ENCODE measurements at regions not wholly inside any gene's neighbourhood (a gene's known extent, or its start where the extent isn't known, plus 50 kb on each side); places are given as distances from the start of the nearest gene placed in this dataset.

- DNase-seq (peak in 1 of 2 donors; percentile 16), ATAC-seq (no peak)
- TF ChIP-seq POLR2A (IDR thresholded peaks at IDR 0.05) = no peak
- TF ChIP-seq CTCF (IDR thresholded peaks at IDR 0.05 in 4 of 5, conservative IDR thresholded peaks at IDR 0.05 in 1 of 5) = peak in 1 of 5 experiments; percentile 20
- Histone ChIP-seq H3K9me3 (no peaks in the 10 kb centered on the region), H3K27me3 (no peaks in the 10 kb centered on the region), H3K4me1 (no peaks in the 10 kb centered on the region), H3K36me3 (no peaks in the 10 kb centered on the region), H3K4me3 (no peak overlapping the region), H3K27ac (no peak overlapping the region)
- intact Hi-C loops (cut with DNase I; ENCODE audit: low total_unique reads) (no loop called here), in situ Hi-C loops (cut with MboI; ENCODE audit: low sequenced_read_pairs in 4 of 4) (loop anchor here in 1 of 4 donors (25.0 kb wide), 1 partner anchor 1108 kb away; no protein-coding TSS in a partner anchor)
These were observed 417.3 kb downstream of the SNAPC1 start for GRCh38 chr14:62179367-62180018.

GRCh38 chr14:62181591-62181990, 419.4 kb downstream of the SNAPC1 start:
- no peak overlapping the region for H3K4me3 ChIP-seq
- no peaks in the 10 kb centered on the region for H3K36me3 ChIP-seq
- H3K27me3 ChIP-seq = no peaks in the 10 kb centered on the region
- ATAC-seq = no peak
- TF ChIP-seq CTCF (IDR thresholded peaks at IDR 0.05 in 4 of 5, conservative IDR thresholded peaks at IDR 0.05 in 1 of 5) = no peak
- no peak for TF ChIP-seq POLR2A (IDR thresholded peaks at IDR 0.05)
- H3K4me1 ChIP-seq = no peaks in the 10 kb centered on the region
- no peaks in the 10 kb centered on the region for H3K9me3 ChIP-seq
- no peak for DNase-seq
- intact Hi-C loops (cut with DNase I; ENCODE audit: low total_unique reads) = no loop called here
- in situ Hi-C loops (cut with MboI; ENCODE audit: low sequenced_read_pairs in 4 of 4) = loop anchor here in 1 of 4 donors (25.0 kb wide), 1 partner anchor 1106 kb away; no protein-coding TSS in a partner anchor
- H3K27ac ChIP-seq = no peak overlapping the region

GRCh38 chr14:62185078-62185477, 422.9 kb downstream of the SNAPC1 start:
- Histone ChIP-seq H3K9me3 (no peaks in the 10 kb centered on the region), H3K27me3 (no peaks in the 10 kb centered on the region), H3K4me3 (no peak overlapping the region), H3K27ac (no peak overlapping the region), H3K36me3 (no peaks in the 10 kb centered on the region), H3K4me1 (no peaks in the 10 kb centered on the region)
- ATAC-seq (no peak), DNase-seq (no peak)
- TF ChIP-seq POLR2A (IDR thresholded peaks at IDR 0.05) (no peak), CTCF (IDR thresholded peaks at IDR 0.05 in 4 of 5, conservative IDR thresholded peaks at IDR 0.05 in 1 of 5) (no peak)
- in situ Hi-C loops (cut with MboI; ENCODE audit: low sequenced_read_pairs in 4 of 4) = loop anchor here in 1 of 4 donors (25.0 kb wide), 1 partner anchor 1102 kb away; no protein-coding TSS in a partner anchor
- intact Hi-C loops (cut with DNase I; ENCODE audit: low total_unique reads) = no loop called here

- Histone ChIP-seq H3K27me3 (no peaks in the 10 kb centered on the region), H3K4me3 (no peak overlapping the region), H3K9me3 (no peaks in the 10 kb centered on the region), H3K27ac (no peak overlapping the region), H3K36me3 (no peaks in the 10 kb centered on the region), H3K4me1 (no peaks in the 10 kb centered on the region)
- in situ Hi-C loops (cut with MboI; ENCODE audit: low sequenced_read_pairs in 4 of 4) = loop anchor here in 1 of 4 donors (25.0 kb wide), 1 partner anchor 1100 kb away; no protein-coding TSS in a partner anchor
- TF ChIP-seq CTCF (IDR thresholded peaks at IDR 0.05 in 4 of 5, conservative IDR thresholded peaks at IDR 0.05 in 1 of 5) (no peak), POLR2A (IDR thresholded peaks at IDR 0.05) (no peak)
- DNase-seq (no peak), ATAC-seq (no peak)
- intact Hi-C loops (cut with DNase I; ENCODE audit: low total_unique reads) = no loop called here
These were observed 425.0 kb downstream of the SNAPC1 start for GRCh38 chr14:62187265-62187664.
